Neural cell (in vitro differentiated cells): ENCODE measurements at regions not wholly inside any gene's neighbourhood (a gene's known extent, or its start where the extent isn't known, plus 50 kb on each side); places are given as distances from the start of the nearest gene placed in this dataset.

Source experiments
- CTCF ChIP-seq: fragments of 450-650 bp; IDR thresholded peaks from 2 replicates; pipeline ENCODE4 v1.5.1; 2014; ENCODE audit warnings: antibody characterized with exemption, mild to moderate bottlenecking, moderate library complexity; ENCODE audit not compliant: poor library complexity, severe bottlenecking
- EP300 ChIP-seq: fragments of 450-650 bp; conservative IDR thresholded peaks from 2 replicates; pipeline ENCODE4 v1.6.1; 2014; ENCODE audit warnings: antibody characterized with exemption, mild to moderate bottlenecking, moderate library complexity; ENCODE audit not compliant: poor library complexity, severe bottlenecking
- EZH2 ChIP-seq: fragments of 200-600, 300-800 bp; shearing (Covaris generic), sonication (generic); IDR thresholded peaks from 2 replicates; pipeline ENCODE4 v1.6.1; 2014; ENCODE audit warnings: antibody characterized with exemption, low read length, borderline replicate concordance, mild to moderate bottlenecking; ENCODE audit not compliant: insufficient read depth, poor library complexity, severe bottlenecking
- SMC3 ChIP-seq: fragments of 450-650 bp; conservative IDR thresholded peaks from 2 replicates; pipeline ENCODE4 v1.6.1; 2014; ENCODE audit warnings: antibody characterized with exemption, mild to moderate bottlenecking, moderate library complexity; ENCODE audit not compliant: poor library complexity
- TAF1 ChIP-seq: IDR thresholded peaks from 2 replicates; pipeline ENCODE4 v1.6.1; 2012; ENCODE audit warnings: low read depth
- TF ChIP-seq, protein P1 (sequence below): IDR thresholded peaks from 2 replicates; pipeline ENCODE4 v1.6.1; 2012; ENCODE audit warnings: borderline replicate concordance

- no peak for TF ChIP-seq EZH2
- TF ChIP-seq SMC3: no peak
- no peak for TF ChIP-seq CTCF
- TF ChIP-seq EP300: no peak
- no peak for TF ChIP-seq TAF1
- TF ChIP-seq, protein P1, sequence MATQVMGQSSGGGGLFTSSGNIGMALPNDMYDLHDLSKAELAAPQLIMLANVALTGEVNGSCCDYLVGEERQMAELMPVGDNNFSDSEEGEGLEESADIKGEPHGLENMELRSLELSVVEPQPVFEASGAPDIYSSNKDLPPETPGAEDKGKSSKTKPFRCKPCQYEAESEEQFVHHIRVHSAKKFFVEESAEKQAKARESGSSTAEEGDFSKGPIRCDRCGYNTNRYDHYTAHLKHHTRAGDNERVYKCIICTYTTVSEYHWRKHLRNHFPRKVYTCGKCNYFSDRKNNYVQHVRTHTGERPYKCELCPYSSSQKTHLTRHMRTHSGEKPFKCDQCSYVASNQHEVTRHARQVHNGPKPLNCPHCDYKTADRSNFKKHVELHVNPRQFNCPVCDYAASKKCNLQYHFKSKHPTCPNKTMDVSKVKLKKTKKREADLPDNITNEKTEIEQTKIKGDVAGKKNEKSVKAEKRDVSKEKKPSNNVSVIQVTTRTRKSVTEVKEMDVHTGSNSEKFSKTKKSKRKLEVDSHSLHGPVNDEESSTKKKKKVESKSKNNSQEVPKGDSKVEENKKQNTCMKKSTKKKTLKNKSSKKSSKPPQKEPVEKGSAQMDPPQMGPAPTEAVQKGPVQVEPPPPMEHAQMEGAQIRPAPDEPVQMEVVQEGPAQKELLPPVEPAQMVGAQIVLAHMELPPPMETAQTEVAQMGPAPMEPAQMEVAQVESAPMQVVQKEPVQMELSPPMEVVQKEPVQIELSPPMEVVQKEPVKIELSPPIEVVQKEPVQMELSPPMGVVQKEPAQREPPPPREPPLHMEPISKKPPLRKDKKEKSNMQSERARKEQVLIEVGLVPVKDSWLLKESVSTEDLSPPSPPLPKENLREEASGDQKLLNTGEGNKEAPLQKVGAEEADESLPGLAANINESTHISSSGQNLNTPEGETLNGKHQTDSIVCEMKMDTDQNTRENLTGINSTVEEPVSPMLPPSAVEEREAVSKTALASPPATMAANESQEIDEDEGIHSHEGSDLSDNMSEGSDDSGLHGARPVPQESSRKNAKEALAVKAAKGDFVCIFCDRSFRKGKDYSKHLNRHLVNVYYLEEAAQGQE: no peak
These were observed 394.6 kb upstream of the FGF13 start for GRCh38 chrX:139106069-139106468.
